ENCODE measurements at regions not wholly inside any gene's neighbourhood (a gene's known extent, or its start where the extent isn't known, plus 50 kb on each side); places are given as distances from the start of the nearest gene placed in this dataset.

GRCh38 chr7:11294218-11294617, 320.5 kb downstream of the PHF14 start:
- no peaks in the 10 kb centered on the region for H3K36me3 ChIP-seq (ENCODE audit: control insufficient read depth, insufficient read depth, low read length)
- H3K23ac ChIP-seq (ENCODE audit: low read depth, low read length) = no peak overlapping the region
- no peak overlapping the region for H4K8ac ChIP-seq (ENCODE audit: low read depth in 2 of 2, low read length in 2 of 2)
- no peak overlapping the region for H3K27ac ChIP-seq (ENCODE audit: insufficient read depth, low read length)
- no peak for TF ChIP-seq CHD1 (IDR thresholded peaks at IDR 0.05; ENCODE audit: low read depth, low read length)
- TF ChIP-seq SMC3 (IDR thresholded peaks at IDR 0.05; ENCODE audit: low read depth, low read length) = no peak
- no peak for TF ChIP-seq RFX5 (IDR thresholded peaks at IDR 0.05; ENCODE audit: low read depth, low read length)
- TF ChIP-seq, protein P1, sequence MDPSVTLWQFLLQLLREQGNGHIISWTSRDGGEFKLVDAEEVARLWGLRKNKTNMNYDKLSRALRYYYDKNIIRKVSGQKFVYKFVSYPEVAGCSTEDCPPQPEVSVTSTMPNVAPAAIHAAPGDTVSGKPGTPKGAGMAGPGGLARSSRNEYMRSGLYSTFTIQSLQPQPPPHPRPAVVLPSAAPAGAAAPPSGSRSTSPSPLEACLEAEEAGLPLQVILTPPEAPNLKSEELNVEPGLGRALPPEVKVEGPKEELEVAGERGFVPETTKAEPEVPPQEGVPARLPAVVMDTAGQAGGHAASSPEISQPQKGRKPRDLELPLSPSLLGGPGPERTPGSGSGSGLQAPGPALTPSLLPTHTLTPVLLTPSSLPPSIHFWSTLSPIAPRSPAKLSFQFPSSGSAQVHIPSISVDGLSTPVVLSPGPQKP (IDR thresholded peaks at IDR 0.05; ENCODE audit: borderline replicate concordance, low read depth, low read length) = no peak
- no peak for TF ChIP-seq MAFK (IDR thresholded peaks at IDR 0.05; ENCODE audit: low read depth, low read length)
- TF ChIP-seq CEBPB (IDR thresholded peaks at IDR 0.05; ENCODE audit: low read depth, low read length) = no peak
- no peak for TF ChIP-seq BHLHE40 (IDR thresholded peaks at IDR 0.05; ENCODE audit: low read depth, low read length)
- TF ChIP-seq RAD21 (IDR thresholded peaks at IDR 0.05; ENCODE audit: low read length) = no peak
- TF ChIP-seq RCOR1 (IDR thresholded peaks at IDR 0.05; ENCODE audit: insufficient replicate concordance, low read length) = no peak
- H3K4me3 ChIP-seq (ENCODE audit: insufficient read depth, low read depth, low read length) = no peak overlapping the region
- H2BK5ac ChIP-seq (ENCODE audit: low read depth, low read length, poor library complexity, severe bottlenecking) = no peak overlapping the region
- no peak overlapping the region for H3K14ac ChIP-seq (replicated peaks; ENCODE audit: low read depth, low read length)
- no peaks in the 10 kb centered on the region for H4K20me1 ChIP-seq (ENCODE audit: insufficient read depth, low read length)
- no peak overlapping the region for H2AK5ac ChIP-seq (ENCODE audit: low read depth, low read length)
- no TSS peak for BruUV-seq (replicated peaks)
- no peak overlapping the region for H4K91ac ChIP-seq (ENCODE audit: insufficient read depth, low read depth, low read length)
- H3K9me1 ChIP-seq (ENCODE audit: insufficient read depth, low read length) = no peaks in the 10 kb centered on the region
- H3K9ac ChIP-seq (ENCODE audit: low read depth, low read length) = no peak overlapping the region
- in situ Hi-C loops (cut with MboI; ENCODE audit: low sequenced_read_pairs) = no loop called here
- no peaks in the 10 kb centered on the region for H3K27me3 ChIP-seq (ENCODE audit: control insufficient read depth, insufficient read depth, low read length)
- H2AFZ ChIP-seq (replicated peaks; ENCODE audit: low read length, poor library complexity) = no peak overlapping the region
- H3K18ac ChIP-seq (ENCODE audit: low read depth, low read length) = no peak overlapping the region
- H3K79me1 ChIP-seq (ENCODE audit: low read depth in 1 of 2, low read length in 2 of 2) = no peaks in the 10 kb centered on the region
- no peak overlapping the region for H2BK120ac ChIP-seq (ENCODE audit: low read depth, low read length)
- DNase-seq (no peak), ATAC-seq (ENCODE audit: low read depth) (no peak)
- H2AK9ac ChIP-seq (replicated peaks; ENCODE audit: low read depth, low read length, poor library complexity) = no peak overlapping the region
- no peak overlapping the region for H2BK15ac ChIP-seq (ENCODE audit: low read depth, low read length)
- peaks cover 4% of the 10 kb centered on the region; the same call in 1 of the 2 replicates for H3K9me3 ChIP-seq (ENCODE audit: control insufficient read depth, insufficient read depth, low read length)
- no peak overlapping the region for H4K5ac ChIP-seq (ENCODE audit: low read depth, low read length)
- WGBS, 2 experiments (ENCODE audit: extremely low coverage in 2 of 2, insufficient read length in 1 of 2) = no CpG with 5 or more reads among the region's 2 CpGs
- no peak overlapping the region for H3K56ac ChIP-seq (ENCODE audit: extremely low read depth, insufficient read depth, low read length)
- ChIA-PET POLR2A (ENCODE audit: unreplicated experiment) (no interaction called here), CTCF (no interaction called here)
- H3K4ac ChIP-seq (ENCODE audit: low read depth, low read length) = no peak overlapping the region
- H3K4me2 ChIP-seq (ENCODE audit: low read depth, low read length) = no peak overlapping the region
- no peaks in the 10 kb centered on the region for H3K4me1 ChIP-seq (ENCODE audit: control insufficient read depth, insufficient read depth, low read length)
- intact Hi-C loops (cut with micrococcal nuclease) = no loop called here
- dilution Hi-C loops (cut with HindIII; ENCODE audit: low sequenced_read_pairs, unreplicated experiment) = no loop called here
- no peak overlapping the region for H2BK20ac ChIP-seq (ENCODE audit: low read depth, low read length)
